OCI-LY7 (cell line): ENCODE measurements at regions not wholly inside any gene's neighbourhood (a gene's known extent, or its start where the extent isn't known, plus 50 kb on each side); places are given as distances from the start of the nearest gene placed in this dataset.

Experiments
- BruUV-seq: library from RNA; stranded (reverse); fragments of 400-500 nt; replicated peaks from 2 replicates; lab custom pipeline; 2021; lab: Mats Ljungman, UMichigan
- CTCF ChIA-PET: fragments of 300-600 bp; sonication (Branson Sonifier 250); formaldehyde crosslinking; loops from one replicate; lab custom pipeline; 2022; ENCODE audit warnings: antibody characterized with exemption; ENCODE audit not compliant: unreplicated experiment; lab: Charles Lee
- POLR2A ChIA-PET: fragments of 300-600 bp; sonication (Branson Sonifier 250); formaldehyde crosslinking; loops from one replicate; lab custom pipeline; 2022; ENCODE audit warnings: antibody characterized with exemption; lab: Charles Lee
- DNase-seq: peaks from one replicate; pipeline ENCODE4 v3.0.0-alpha.2; 2015; ENCODE audit warnings: low spot score
- H2AFZ ChIP-seq: fragments of 200-600 bp; sonication (generic), shearing (Covaris generic); 2 replicates; pipeline ENCODE4 v1.6.1; 2014; ENCODE audit warnings: mild to moderate bottlenecking, antibody characterized with exemption, low read length, moderate library complexity
- H3K27ac ChIP-seq: fragments of 200-600 bp; sonication (generic); 2 replicates; pipeline ENCODE4 v1.5.1; 2014; ENCODE audit warnings: mixed run types, low read depth, mild to moderate bottlenecking, moderate library complexity, low read length, inconsistent platforms; ENCODE audit not compliant: poor library complexity, severe bottlenecking
- H3K36me3 ChIP-seq: fragments of 200-600 bp; sonication (generic); 2 replicates; pipeline ENCODE4 v1.6.1; 2014; ENCODE audit warnings: mild to moderate bottlenecking, antibody characterized with exemption, low read length, moderate library complexity, mixed read lengths; ENCODE audit not compliant: insufficient read depth
- H3K4me1 ChIP-seq: fragments of 200-600 bp; sonication (generic); 2 replicates; pipeline ENCODE4 v1.5.1; 2014; ENCODE audit warnings: mild to moderate bottlenecking, low read length; ENCODE audit not compliant: insufficient read depth, poor library complexity, severe bottlenecking
- H3K4me2 ChIP-seq: fragments of 200-600 bp; sonication (generic); 2 replicates; pipeline ENCODE4 v1.6.1; 2014; ENCODE audit warnings: mild to moderate bottlenecking, low read length
- H3K4me3 ChIP-seq: fragments of 200-600 bp; sonication (generic); 2 replicates; pipeline ENCODE4 v1.5.1; 2014; ENCODE audit warnings: mild to moderate bottlenecking, low read depth, low read length; ENCODE audit not compliant: poor library complexity, severe bottlenecking
- H3K79me2 ChIP-seq: fragments of 200-600 bp; sonication (generic); 2 replicates; pipeline ENCODE4 v1.6.1; 2016; ENCODE audit warnings: low read depth, mild to moderate bottlenecking, low read length, moderate library complexity, mixed read lengths; ENCODE audit not compliant: insufficient read depth
- H3K9me2 ChIP-seq: fragments of 200-600 bp; sonication (generic); 2 replicates; pipeline ENCODE4 v1.6.1; 2016; ENCODE audit warnings: mild to moderate bottlenecking, low read length, mixed read lengths; ENCODE audit not compliant: insufficient read depth
- H3K9me3 ChIP-seq: fragments of 200-600 bp; sonication (generic); 2 replicates; pipeline ENCODE4 v1.6.1; 2014; ENCODE audit warnings: mild to moderate bottlenecking, mixed run types, low read length, mixed read lengths
- H4K20me1 ChIP-seq: fragments of 200-600 bp; sonication (generic); 2 replicates; pipeline ENCODE4 v1.6.1; 2014; ENCODE audit warnings: mild to moderate bottlenecking, antibody characterized with exemption, low read length, moderate library complexity, mixed read lengths; ENCODE audit not compliant: insufficient read depth
- CTCF ChIP-seq: fragments of 200-600 bp; sonication (generic); conservative IDR thresholded peaks from 2 replicates; pipeline ENCODE4 v1.5.1; 2014; ENCODE audit warnings: mild to moderate bottlenecking, antibody characterized with exemption, low read length, moderate library complexity, mixed read lengths
- EZH2phosphoT487 ChIP-seq: fragments of 200-600 bp; sonication (generic); IDR thresholded peaks from 2 replicates; pipeline ENCODE4 v1.6.1; 2018; ENCODE audit warnings: low read depth, borderline replicate concordance, mild to moderate bottlenecking, mixed run types, antibody characterized with exemption, low read length, moderate library complexity, mixed read lengths
- intact Hi-C: fragments of 100-400 bp; cut with micrococcal nuclease; formaldehyde crosslinking; loops from one replicate; pipeline ENCODE4 v1.10.0; 2022; ENCODE audit not compliant: unreplicated experiment

- H4K20me1 ChIP-seq: no peaks in the 10 kb centered on the region
- H3K27ac ChIP-seq: no peak overlapping the region
- no peak for TF ChIP-seq EZH2phosphoT487
- no peak for TF ChIP-seq CTCF
- no peak overlapping the region for H2AFZ ChIP-seq
- no peak overlapping the region for H3K4me2 ChIP-seq
- POLR2A ChIA-PET: interaction anchor here (0.8 to 1.4 kb wide), 3 partner anchors 10 to 30 kb away, joined by 3 to 4 read pairs (median 4); no protein-coding TSS in a partner anchor
- H3K9me3 ChIP-seq: no peaks in the 10 kb centered on the region
- no peaks in the 10 kb centered on the region for H3K36me3 ChIP-seq
- H3K9me2 ChIP-seq: peaks cover 3% of the 10 kb centered on the region; the same call in 1 of the 2 replicates
- CTCF ChIA-PET: no interaction called here
- H3K4me3 ChIP-seq: no peak overlapping the region
- no peaks in the 10 kb centered on the region for H3K79me2 ChIP-seq
- BruUV-seq: no TSS peak
- intact Hi-C loops: no loop called here
- H3K4me1 ChIP-seq: no peaks in the 10 kb centered on the region
- no peak for DNase-seq
Measured at GRCh38 chr1:82152356-82153271, 351.9 kb downstream of the ADGRL2 start.

- H3K9me3 ChIP-seq: no peaks in the 10 kb centered on the region
- DNase-seq: no peak
- no peaks in the 10 kb centered on the region for H3K79me2 ChIP-seq
- POLR2A ChIA-PET: no interaction called here
- intact Hi-C loops: no loop called here
- BruUV-seq: no TSS peak
- no peak overlapping the region for H2AFZ ChIP-seq
- no peaks in the 10 kb centered on the region for H3K36me3 ChIP-seq
- no peaks in the 10 kb centered on the region for H3K9me2 ChIP-seq
- H3K4me2 ChIP-seq: no peak overlapping the region
- H3K27ac ChIP-seq: no peak overlapping the region
- H4K20me1 ChIP-seq: no peaks in the 10 kb centered on the region
- CTCF ChIA-PET: no interaction called here
- TF ChIP-seq CTCF: no peak
- no peak overlapping the region for H3K4me3 ChIP-seq
- no peaks in the 10 kb centered on the region for H3K4me1 ChIP-seq
Measured at GRCh38 chr1:82145656-82146055, 344.9 kb downstream of the ADGRL2 start.
